HCEC 1CT (cell line): ENCODE measurements at regions not wholly inside any gene's neighbourhood (a gene's known extent, or its start where the extent isn't known, plus 50 kb on each side); places are given as distances from the start of the nearest gene placed in this dataset.
A peak's percentile ranks its signal among the peaks of the same experiment; 100 is the strongest.

Experiments used
- DNase-seq: peaks from one replicate; pipeline ENCODE4 v3.0.0-alpha.2; 2017

GRCh38 chr13:51518827-51519226, 65.4 kb upstream of the WDFY2 start:
- no peak for DNase-seq

GRCh38 chr13:51519771-51520216, 64.5 kb upstream of the WDFY2 start:
- DNase-seq: peak; percentile 71

GRCh38 chr13:51520524-51520923, 63.7 kb upstream of the WDFY2 start:
- DNase-seq: peak; percentile 57

GRCh38 chr13:51523082-51523518, 61.2 kb upstream of the WDFY2 start:
- DNase-seq: peak; percentile 24

- DNase-seq: no peak
Observed at GRCh38 chr13:51524312-51524711, 60.0 kb upstream of the WDFY2 start.

GRCh38 chr13:51524829-51525566, 59.3 kb upstream of the WDFY2 start:
- DNase-seq: peak; percentile 77

GRCh38 chr13:51525567-51526167, 58.6 kb upstream of the WDFY2 start:
- DNase-seq: peak; percentile 59

GRCh38 chr13:51526202-51526601, 58.1 kb upstream of the WDFY2 start:
- no peak for DNase-seq

- DNase-seq: no peak
Observed at GRCh38 chr13:51532736-51533197, 51.5 kb upstream of the WDFY2 start.

- DNase-seq: no peak
Observed at GRCh38 chr13:51534041-51534817, 50.0 kb upstream of the WDFY2 start.
